Memory B cell (primary cell): ENCODE measurements at regions not wholly inside any gene's neighbourhood (a gene's known extent, or its start where the extent isn't known, plus 50 kb on each side); places are given as distances from the start of the nearest gene placed in this dataset.
"Not testable (repeated sequence)": the region's sequence is repeated elsewhere in the genome, so short reads cannot be mapped to it uniquely, and the experiment has no call there.

ENCODE experiments used
- ATAC-seq: fragments of 150-1000 bp; cut with Tn5 transposase; 2 replicates; pipeline ENCODE4 v1.10.0; 2021; ENCODE audit warnings: low read depth, mild to moderate bottlenecking, moderate library complexity
- DNase-seq, 2 donors: peaks; one replicate each; pipeline ENCODE4 v3.0.0; 2022; ENCODE audit warnings: low spot score in 2 of 2
- H3K27ac Mint-ChIP-seq: one replicate; pipeline ENCODE4 v1.8.0; 2022; ENCODE audit warnings: mild to moderate bottlenecking, moderate library complexity, mixed read lengths
- H3K27me3 Mint-ChIP-seq: one replicate; pipeline ENCODE4 v1.8.0; 2022; ENCODE audit warnings: mixed read lengths
- H3K36me3 Mint-ChIP-seq: one replicate; pipeline ENCODE4 v1.8.0; 2022; ENCODE audit warnings: mild to moderate bottlenecking, mixed read lengths
- H3K4me1 Mint-ChIP-seq: one replicate; pipeline ENCODE4 v1.8.0; 2022; ENCODE audit warnings: mixed read lengths
- H3K4me3 Mint-ChIP-seq: one replicate; pipeline ENCODE4 v1.8.0; 2022; ENCODE audit warnings: mild to moderate bottlenecking, moderate library complexity, mixed read lengths
- H3K9me3 Mint-ChIP-seq: one replicate; pipeline ENCODE4 v1.8.0; 2022; ENCODE audit warnings: mixed read lengths

GRCh38 chr6:56741472-56741871 is 98.8 kb upstream of the DST start:
- DNase-seq (no peak), ATAC-seq (no peak)
- H3K36me3 Mint-ChIP-seq, result no peaks in the 10 kb centered on the region
- no peaks in the 10 kb centered on the region for H3K27me3 Mint-ChIP-seq
- no peak overlapping the region for H3K4me3 Mint-ChIP-seq
- H3K4me1 Mint-ChIP-seq, result peaks cover 3% of the 10 kb centered on the region
- H3K27ac Mint-ChIP-seq, result no peak overlapping the region
- no peaks in the 10 kb centered on the region for H3K9me3 Mint-ChIP-seq

- DNase-seq, result no peak
- H3K27me3 Mint-ChIP-seq, result no peaks in the 10 kb centered on the region
- no peak overlapping the region for H3K4me3 Mint-ChIP-seq
- peaks cover 3% of the 10 kb centered on the region for H3K4me1 Mint-ChIP-seq
- no peaks in the 10 kb centered on the region for H3K9me3 Mint-ChIP-seq
- no peaks in the 10 kb centered on the region for H3K36me3 Mint-ChIP-seq
- no peak overlapping the region for H3K27ac Mint-ChIP-seq
- ATAC-seq, result no peak
Observed at GRCh38 chr6:56739836-56740815, 97.4 kb upstream of the DST start.

DNA sequence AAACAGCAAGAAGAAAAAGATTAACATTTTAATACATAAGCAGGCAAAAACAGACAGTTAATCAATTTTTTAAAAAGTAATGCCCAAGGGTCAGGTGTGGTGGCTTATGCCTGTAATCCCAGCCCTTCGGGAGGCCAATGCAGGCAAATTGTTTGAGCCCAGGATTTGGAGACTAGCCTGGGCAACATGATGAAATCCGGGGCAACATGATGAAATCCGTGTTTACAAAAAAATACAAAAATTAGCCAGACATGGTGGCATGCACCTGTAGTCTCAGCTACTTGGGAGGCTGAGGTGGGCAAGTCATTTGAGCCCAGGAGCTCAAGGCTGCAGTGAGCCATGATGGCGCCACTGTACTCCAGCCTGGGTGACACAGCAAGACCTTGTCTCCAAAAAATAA is 94.1 kb upstream of the DST start:
- no peak overlapping the region for H3K27ac Mint-ChIP-seq
- no peaks in the 10 kb centered on the region for H3K36me3 Mint-ChIP-seq
- H3K4me3 Mint-ChIP-seq, result no peak overlapping the region
- no peak for DNase-seq
- H3K27me3 Mint-ChIP-seq, result no peaks in the 10 kb centered on the region
- no peak for ATAC-seq
- no peaks in the 10 kb centered on the region for H3K4me1 Mint-ChIP-seq
- no peaks in the 10 kb centered on the region for H3K9me3 Mint-ChIP-seq

DNA sequence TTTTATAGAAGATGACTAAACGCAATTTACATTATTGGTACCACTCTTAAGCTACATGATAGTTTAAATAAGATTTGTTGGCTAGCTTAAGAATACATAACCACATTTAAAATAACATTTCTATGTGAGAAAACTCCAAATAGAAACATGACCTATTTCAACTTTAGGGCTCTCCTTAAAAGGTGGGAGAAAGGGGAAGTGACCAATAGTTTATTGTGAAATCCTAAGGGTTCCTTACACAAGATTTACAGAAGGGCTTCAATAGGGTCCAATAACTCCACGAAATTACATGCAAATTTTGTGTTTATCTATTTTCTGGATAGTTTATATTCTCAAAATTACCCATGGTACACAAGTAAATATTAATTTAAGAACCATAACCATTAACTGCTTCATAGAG is 91.6 kb upstream of the DST start:
- Mint-ChIP-seq H3K36me3 (no peaks in the 10 kb centered on the region), H3K4me1 (no peaks in the 10 kb centered on the region), H3K27ac (no peak overlapping the region), H3K9me3 (no peaks in the 10 kb centered on the region), H3K27me3 (no peaks in the 10 kb centered on the region), H3K4me3 (no peak overlapping the region)
- DNase-seq (no peak), ATAC-seq (no peak)

DNA sequence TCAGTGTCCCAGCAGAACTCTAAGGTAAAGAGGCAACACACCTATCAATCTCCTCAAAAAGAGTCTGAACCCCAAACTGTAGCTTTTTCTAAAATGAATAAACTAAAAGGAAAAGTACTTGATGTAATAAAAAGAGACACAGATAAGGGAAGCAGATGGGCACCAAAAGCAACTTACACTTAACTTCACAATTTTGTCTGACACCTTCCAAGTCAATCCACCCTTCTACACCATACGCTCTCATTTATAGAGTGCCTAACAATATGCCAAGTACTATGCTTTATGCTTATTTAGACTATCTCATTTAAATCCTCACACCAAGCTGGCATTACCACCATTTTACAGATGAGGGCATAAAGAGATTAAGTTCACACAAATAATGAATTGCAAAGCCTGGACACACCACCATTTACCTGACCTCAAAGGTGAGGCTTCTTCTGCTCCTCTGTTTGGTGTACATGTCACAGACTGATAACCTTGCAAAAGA is 90.6 kb upstream of the DST start:
- no peaks in the 10 kb centered on the region for H3K36me3 Mint-ChIP-seq
- H3K4me3 Mint-ChIP-seq, result no peak overlapping the region
- H3K9me3 Mint-ChIP-seq, result no peaks in the 10 kb centered on the region
- no peak for ATAC-seq
- H3K27ac Mint-ChIP-seq, result no peak overlapping the region
- no peak for DNase-seq
- no peaks in the 10 kb centered on the region for H3K27me3 Mint-ChIP-seq
- no peaks in the 10 kb centered on the region for H3K4me1 Mint-ChIP-seq

DNA sequence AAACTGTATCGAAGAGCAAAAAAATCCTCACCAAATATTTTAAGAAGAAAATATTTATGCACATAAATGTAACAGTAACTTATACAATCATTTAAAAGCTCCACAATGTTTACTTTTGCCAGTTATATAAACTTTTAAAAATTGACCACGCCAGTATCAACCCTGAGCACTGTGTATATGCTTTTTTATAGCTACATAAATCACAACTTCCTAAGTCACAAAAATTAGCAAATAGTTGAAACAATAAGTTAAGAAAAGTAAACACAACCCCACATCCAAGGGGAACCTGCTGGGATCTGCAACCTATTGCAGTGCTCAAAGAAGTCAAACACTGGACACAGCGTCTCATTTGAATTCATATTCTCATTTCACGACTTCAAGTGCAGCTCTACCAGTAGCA is 89.8 kb upstream of the DST start:
- Mint-ChIP-seq H3K27me3 (no peaks in the 10 kb centered on the region), H3K4me1 (no peaks in the 10 kb centered on the region), H3K4me3 (no peak overlapping the region), H3K36me3 (no peaks in the 10 kb centered on the region), H3K27ac (no peak overlapping the region), H3K9me3 (no peaks in the 10 kb centered on the region)
- ATAC-seq, result no peak
- no peak for DNase-seq

GRCh38 chr6:56730663-56731529 is 88.2 kb upstream of the DST start:
- ATAC-seq (no peak), DNase-seq (no peak)
- peaks cover 2% of the 10 kb centered on the region for H3K27me3 Mint-ChIP-seq
- no peaks in the 10 kb centered on the region for H3K4me1 Mint-ChIP-seq
- H3K36me3 Mint-ChIP-seq, result no peaks in the 10 kb centered on the region
- no peaks in the 10 kb centered on the region for H3K9me3 Mint-ChIP-seq
- H3K27ac Mint-ChIP-seq, result no peak overlapping the region
- no peak overlapping the region for H3K4me3 Mint-ChIP-seq

DNA sequence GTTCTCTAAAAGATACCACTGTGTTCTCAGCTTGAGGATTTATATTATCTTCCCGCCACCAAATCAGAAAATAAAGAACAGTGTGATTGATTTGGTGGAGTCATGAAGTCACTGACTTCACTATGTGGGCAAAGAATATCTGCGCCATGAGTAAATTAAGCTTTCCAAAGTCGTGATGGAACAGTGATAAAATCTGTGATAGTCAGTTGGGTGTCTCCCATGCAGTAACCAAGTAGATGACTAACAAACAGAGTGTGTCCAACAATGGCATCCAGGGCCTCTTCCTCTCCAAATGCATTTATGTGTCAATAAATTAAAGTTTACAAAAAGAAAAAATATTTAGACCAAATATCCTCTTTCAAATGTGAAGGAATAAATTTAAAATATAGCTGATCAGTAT is 87.0 kb upstream of the DST start:
- no peaks in the 10 kb centered on the region for H3K36me3 Mint-ChIP-seq
- no peaks in the 10 kb centered on the region for H3K4me1 Mint-ChIP-seq
- ATAC-seq (no peak), DNase-seq (no peak)
- peaks cover 2% of the 10 kb centered on the region for H3K27me3 Mint-ChIP-seq
- no peak overlapping the region for H3K4me3 Mint-ChIP-seq
- H3K9me3 Mint-ChIP-seq, result no peaks in the 10 kb centered on the region
- no peak overlapping the region for H3K27ac Mint-ChIP-seq

DNA sequence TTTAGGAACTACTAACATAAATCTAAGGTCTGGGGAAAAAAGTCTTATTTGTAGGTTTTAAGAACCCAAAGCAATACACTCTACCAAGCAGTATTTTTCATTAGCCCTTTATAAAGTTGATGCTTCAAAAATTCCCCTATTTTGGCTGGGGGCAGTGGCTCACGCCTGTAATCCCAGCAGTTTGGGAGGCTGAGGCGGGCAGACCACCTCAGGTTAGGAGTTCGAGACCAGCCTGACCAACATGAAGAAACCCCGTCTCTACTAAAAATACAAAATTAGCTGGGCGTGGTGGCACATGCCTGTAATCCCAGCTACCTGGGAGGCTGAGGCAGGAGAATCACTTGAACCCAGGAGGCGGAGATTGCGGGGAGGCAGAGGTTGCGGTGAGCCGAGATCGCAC is 86.5 kb upstream of the DST start:
- H3K27ac Mint-ChIP-seq, H3K4me1 Mint-ChIP-seq, H3K9me3 Mint-ChIP-seq, DNase-seq, H3K36me3 Mint-ChIP-seq, H3K4me3 Mint-ChIP-seq, H3K27me3 Mint-ChIP-seq, ATAC-seq: not testable (repeated sequence)

DNA sequence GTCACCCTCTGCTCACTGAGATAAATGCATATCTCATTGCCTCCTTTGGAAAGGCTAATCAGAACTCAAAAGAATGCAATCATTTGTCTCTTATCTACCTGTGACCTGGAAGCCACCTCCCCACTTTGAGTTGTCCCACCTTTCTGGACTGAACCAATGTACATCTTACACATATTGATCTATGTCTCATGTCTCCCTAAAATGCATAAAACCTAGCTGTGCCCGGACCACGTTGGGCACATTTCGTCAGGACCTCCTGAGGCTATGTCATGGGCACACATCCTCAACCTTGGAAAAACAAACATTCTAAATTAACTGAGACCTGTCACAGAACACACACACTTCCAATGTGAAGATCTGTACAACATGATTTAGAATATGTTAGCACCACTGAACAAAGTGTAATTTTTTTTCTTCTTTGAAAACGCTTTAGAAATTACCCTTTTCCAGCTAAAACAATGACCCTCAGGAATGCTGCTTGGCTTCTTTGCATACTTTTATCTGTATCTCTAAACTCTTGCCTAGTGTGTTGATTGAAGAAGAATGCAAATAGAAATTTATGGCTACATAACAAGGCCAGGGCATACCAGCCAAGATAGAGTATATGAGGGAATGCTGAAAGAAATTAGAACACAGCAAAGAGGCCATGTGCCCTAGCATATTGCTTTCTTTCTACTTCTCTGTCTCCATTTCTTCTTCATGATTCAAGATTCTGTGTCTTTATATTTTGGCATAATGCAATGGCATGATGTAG is 84.6 kb upstream of the DST start:
- no peak for ATAC-seq
- Mint-ChIP-seq H3K36me3 (no peaks in the 10 kb centered on the region), H3K4me3 (no peak overlapping the region), H3K27me3 (peaks cover 2% of the 10 kb centered on the region), H3K9me3 (no peaks in the 10 kb centered on the region), H3K4me1 (no peaks in the 10 kb centered on the region), H3K27ac (no peak overlapping the region)
- DNase-seq, result no peak

GRCh38 chr6:56725254-56725653 is 82.6 kb upstream of the DST start:
- Mint-ChIP-seq H3K27ac (no peak overlapping the region), H3K36me3 (no peaks in the 10 kb centered on the region), H3K9me3 (no peaks in the 10 kb centered on the region), H3K4me1 (no peaks in the 10 kb centered on the region), H3K4me3 (no peak overlapping the region), H3K27me3 (peaks cover 2% of the 10 kb centered on the region)
- DNase-seq (no peak), ATAC-seq (no peak)

DNA sequence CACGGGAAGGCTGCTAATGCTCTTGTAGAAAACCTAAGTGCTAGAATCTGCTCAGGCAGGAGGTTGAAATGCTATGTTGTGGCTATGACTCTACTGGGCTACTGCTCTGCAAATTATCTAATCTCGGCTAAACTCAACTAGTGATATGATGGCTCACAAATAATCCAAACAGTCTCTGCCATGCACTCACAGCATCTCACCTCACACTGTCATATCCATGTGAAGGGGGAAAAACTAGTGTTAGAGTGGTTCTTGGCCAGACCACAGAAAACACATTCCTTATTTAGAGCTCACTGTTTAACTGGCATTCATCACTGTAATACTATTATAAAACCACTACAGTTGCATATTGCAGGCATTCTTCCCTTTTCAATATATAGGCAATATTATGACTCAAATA is 81.8 kb upstream of the DST start:
- ATAC-seq (no peak), DNase-seq (no peak)
- no peak overlapping the region for H3K4me3 Mint-ChIP-seq
- no peak overlapping the region for H3K27ac Mint-ChIP-seq
- H3K9me3 Mint-ChIP-seq, result peaks cover 2% of the 10 kb centered on the region
- no peaks in the 10 kb centered on the region for H3K36me3 Mint-ChIP-seq
- H3K27me3 Mint-ChIP-seq, result peaks cover 2% of the 10 kb centered on the region
- H3K4me1 Mint-ChIP-seq, result no peaks in the 10 kb centered on the region

GRCh38 chr6:56720882-56721281 is 78.2 kb upstream of the DST start:
- no peak for DNase-seq
- H3K9me3 Mint-ChIP-seq, result peaks cover 7% of the 10 kb centered on the region
- no peak overlapping the region for H3K27ac Mint-ChIP-seq
- H3K36me3 Mint-ChIP-seq, result no peaks in the 10 kb centered on the region
- no peaks in the 10 kb centered on the region for H3K27me3 Mint-ChIP-seq
- no peak for ATAC-seq
- no peaks in the 10 kb centered on the region for H3K4me1 Mint-ChIP-seq
- no peak overlapping the region for H3K4me3 Mint-ChIP-seq

- not testable (repeated sequence) for H3K36me3 Mint-ChIP-seq
Observed at GRCh38 chr6:56720202-56720601, 77.5 kb upstream of the DST start.

More at GRCh38 chr6:56720202-56720601, 77.5 kb upstream of the DST start:
- not testable (repeated sequence) for H3K27me3 Mint-ChIP-seq, ATAC-seq, H3K9me3 Mint-ChIP-seq, DNase-seq, H3K4me1 Mint-ChIP-seq, H3K27ac Mint-ChIP-seq, H3K4me3 Mint-ChIP-seq
